Neuron (in vitro differentiated cells): ENCODE measurements at regions not wholly inside any gene's neighbourhood (a gene's known extent, or its start where the extent isn't known, plus 50 kb on each side); places are given as distances from the start of the nearest gene placed in this dataset.

Source experiments
- H2AFZ ChIP-seq: one replicate; pipeline ENCODE4 v1.6.1; 2013; ENCODE audit warnings: low read depth, mild to moderate bottlenecking, inconsistent platforms, low read length, moderate library complexity
- H3K27me3 ChIP-seq: one replicate; pipeline ENCODE4 v1.6.1; 2013; ENCODE audit warnings: low read length; ENCODE audit not compliant: insufficient read depth
- H3K36me3 ChIP-seq: one replicate; pipeline ENCODE4 v1.6.1; 2013; ENCODE audit warnings: low read length; ENCODE audit not compliant: insufficient read depth
- H3K4me1 ChIP-seq: one replicate; pipeline ENCODE4 v1.6.1; 2013; ENCODE audit warnings: low read length; ENCODE audit not compliant: insufficient read depth
- H3K4me3 ChIP-seq: 2 replicates; pipeline ENCODE4 v1.5.1; 2013; ENCODE audit warnings: mild to moderate bottlenecking, low read length, moderate library complexity
- H3K9me3 ChIP-seq: one replicate; pipeline ENCODE4 v1.6.1; 2013; ENCODE audit warnings: low read length

GRCh38 chr13:106625578-106625977 is 57.6 kb upstream of the ARGLU1 start:
- no peaks in the 10 kb centered on the region for H3K27me3 ChIP-seq
- H3K9me3 ChIP-seq = no peaks in the 10 kb centered on the region
- H3K4me1 ChIP-seq = peaks cover 15% of the 10 kb centered on the region
- H3K4me3 ChIP-seq = no peak overlapping the region
- H2AFZ ChIP-seq = no peak overlapping the region
- no peaks in the 10 kb centered on the region for H3K36me3 ChIP-seq

GRCh38 chr13:106623799-106624460 is 56.0 kb upstream of the ARGLU1 start:
- Histone ChIP-seq H3K36me3 (no peaks in the 10 kb centered on the region), H3K4me1 (peaks cover 6% of the 10 kb centered on the region), H2AFZ (no peak overlapping the region), H3K4me3 (no peak overlapping the region), H3K9me3 (no peaks in the 10 kb centered on the region), H3K27me3 (no peaks in the 10 kb centered on the region)

GRCh38 chr13:106621833-106622232 is 53.9 kb upstream of the ARGLU1 start:
- no peaks in the 10 kb centered on the region for H3K36me3 ChIP-seq
- H3K4me3 ChIP-seq = no peak overlapping the region
- H2AFZ ChIP-seq = no peak overlapping the region
- no peaks in the 10 kb centered on the region for H3K9me3 ChIP-seq
- no peaks in the 10 kb centered on the region for H3K27me3 ChIP-seq
- H3K4me1 ChIP-seq = peaks cover 6% of the 10 kb centered on the region

- Histone ChIP-seq H3K4me1 (peaks cover 9% of the 10 kb centered on the region), H3K9me3 (no peaks in the 10 kb centered on the region), H3K27me3 (no peaks in the 10 kb centered on the region), H3K4me3 (no peak overlapping the region), H2AFZ (no peak overlapping the region), H3K36me3 (no peaks in the 10 kb centered on the region)
Measured at GRCh38 chr13:106619688-106620555, 52.0 kb upstream of the ARGLU1 start.
